Right hindlimb (tissue), 1 donor: ENCODE measurements at regions not wholly inside any gene's neighbourhood (a gene's known extent, or its start where the extent isn't known, plus 50 kb on each side); places are given as distances from the start of the nearest gene placed in this dataset.

ENCODE experiments used
- DNase-seq: peaks from one replicate; pipeline ENCODE4 v3.0.0-alpha.2; 2018

- no peak for DNase-seq
These were observed 1372.6 kb downstream of the CDH11 start for GRCh38 chr16:63749276-63749675.

GRCh38 chr16:63745456-63745855, 1376.4 kb downstream of the CDH11 start:
- DNase-seq: no peak

GRCh38 chr16:63744077-63744874, 1377.6 kb downstream of the CDH11 start:
- no peak for DNase-seq

GRCh38 chr16:63742150-63742549, 1379.7 kb downstream of the CDH11 start:
- DNase-seq: no peak

- no peak for DNase-seq
These were observed 1384.2 kb downstream of the CDH11 start for GRCh38 chr16:63737633-63738032.

GRCh38 chr16:63735456-63735855, 1386.4 kb downstream of the CDH11 start:
- DNase-seq: no peak

- no peak for DNase-seq
These were observed 1401.0 kb downstream of the CDH11 start for GRCh38 chr16:63720848-63721247.

GRCh38 chr16:63719926-63720325, 1401.9 kb downstream of the CDH11 start:
- no peak for DNase-seq

GRCh38 chr16:63717806-63718205, 1404.1 kb downstream of the CDH11 start:
- no peak for DNase-seq

GRCh38 chr16:63714876-63715275, 1407.0 kb downstream of the CDH11 start:
- no peak for DNase-seq

GRCh38 chr16:63712725-63713124, 1409.1 kb downstream of the CDH11 start:
- DNase-seq: no peak

GRCh38 chr16:63703612-63704011, 1418.3 kb downstream of the CDH11 start:
- DNase-seq: no peak

- no peak for DNase-seq
These were observed 1418.8 kb downstream of the CDH11 start for GRCh38 chr16:63702981-63703590.

- no peak for DNase-seq
These were observed 1424.1 kb downstream of the CDH11 start for GRCh38 chr16:63697736-63698135.

GRCh38 chr16:63695347-63695746, 1426.5 kb downstream of the CDH11 start:
- no peak for DNase-seq

GRCh38 chr16:63690961-63691360, 1430.9 kb downstream of the CDH11 start:
- no peak for DNase-seq

- DNase-seq: no peak
These were observed 1431.6 kb downstream of the CDH11 start for GRCh38 chr16:63690267-63690666.

- no peak for DNase-seq
These were observed 1432.8 kb downstream of the CDH11 start for GRCh38 chr16:63689068-63689467.

GRCh38 chr16:63684149-63685101, 1437.4 kb downstream of the CDH11 start:
- DNase-seq: no peak

GRCh38 chr16:63682844-63683243, 1439.0 kb downstream of the CDH11 start:
- no peak for DNase-seq

- DNase-seq: no peak
These were observed 1449.4 kb downstream of the CDH11 start for GRCh38 chr16:63672493-63672892.

GRCh38 chr16:63663155-63663554, 1458.7 kb downstream of the CDH11 start:
- DNase-seq: no peak

GRCh38 chr16:63655846-63656245, 1466.0 kb downstream of the CDH11 start:
- no peak for DNase-seq
